ENCODE measurements at regions not wholly inside any gene's neighbourhood (a gene's known extent, or its start where the extent isn't known, plus 50 kb on each side); places are given as distances from the start of the nearest gene placed in this dataset.

DNA sequence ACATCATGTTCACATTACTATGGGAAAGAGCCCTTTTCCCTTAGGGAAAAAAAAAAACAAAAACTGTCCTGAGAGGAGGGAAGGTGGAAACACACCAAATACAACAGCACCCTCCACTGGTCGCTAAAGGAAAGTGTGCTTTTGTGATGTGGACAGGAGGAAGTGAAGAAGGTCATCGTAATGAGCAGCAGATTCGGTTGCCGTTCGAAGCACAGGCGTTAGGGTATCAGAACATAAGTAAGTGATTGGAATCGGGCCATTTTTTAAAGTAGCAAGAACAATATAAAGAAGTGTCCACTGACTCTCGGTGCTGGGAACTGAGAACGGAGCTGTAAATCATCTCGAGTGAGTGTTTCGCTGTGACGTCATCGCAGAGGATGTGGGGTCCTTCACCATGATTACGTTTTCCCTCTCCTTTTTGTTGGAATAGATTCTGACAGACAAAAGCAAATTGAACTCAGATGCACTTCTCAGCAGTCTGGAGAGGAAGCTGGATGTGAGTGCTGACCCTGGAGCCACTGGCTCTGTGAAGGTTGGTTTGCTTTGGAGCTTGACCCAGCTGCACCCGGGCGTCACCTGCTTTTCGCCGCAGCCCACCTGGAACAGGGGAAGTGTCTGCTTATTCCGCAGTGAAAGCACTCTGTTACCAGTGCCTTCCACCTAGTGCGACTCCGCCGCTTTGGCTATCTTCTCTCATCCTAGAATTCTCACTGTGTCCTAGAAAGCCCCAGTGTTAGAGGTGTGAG lies 203.6 kb upstream of the GMDS start:
- TF ChIP-seq, protein P1, sequence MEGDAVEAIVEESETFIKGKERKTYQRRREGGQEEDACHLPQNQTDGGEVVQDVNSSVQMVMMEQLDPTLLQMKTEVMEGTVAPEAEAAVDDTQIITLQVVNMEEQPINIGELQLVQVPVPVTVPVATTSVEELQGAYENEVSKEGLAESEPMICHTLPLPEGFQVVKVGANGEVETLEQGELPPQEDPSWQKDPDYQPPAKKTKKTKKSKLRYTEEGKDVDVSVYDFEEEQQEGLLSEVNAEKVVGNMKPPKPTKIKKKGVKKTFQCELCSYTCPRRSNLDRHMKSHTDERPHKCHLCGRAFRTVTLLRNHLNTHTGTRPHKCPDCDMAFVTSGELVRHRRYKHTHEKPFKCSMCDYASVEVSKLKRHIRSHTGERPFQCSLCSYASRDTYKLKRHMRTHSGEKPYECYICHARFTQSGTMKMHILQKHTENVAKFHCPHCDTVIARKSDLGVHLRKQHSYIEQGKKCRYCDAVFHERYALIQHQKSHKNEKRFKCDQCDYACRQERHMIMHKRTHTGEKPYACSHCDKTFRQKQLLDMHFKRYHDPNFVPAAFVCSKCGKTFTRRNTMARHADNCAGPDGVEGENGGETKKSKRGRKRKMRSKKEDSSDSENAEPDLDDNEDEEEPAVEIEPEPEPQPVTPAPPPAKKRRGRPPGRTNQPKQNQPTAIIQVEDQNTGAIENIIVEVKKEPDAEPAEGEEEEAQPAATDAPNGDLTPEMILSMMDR (IDR thresholded peaks at IDR 0.05; ENCODE audit: low read depth, low read length): peak; percentile 83
- DNase-seq (ENCODE audit: extremely low read depth, low read depth): peak; percentile 78

DNA sequence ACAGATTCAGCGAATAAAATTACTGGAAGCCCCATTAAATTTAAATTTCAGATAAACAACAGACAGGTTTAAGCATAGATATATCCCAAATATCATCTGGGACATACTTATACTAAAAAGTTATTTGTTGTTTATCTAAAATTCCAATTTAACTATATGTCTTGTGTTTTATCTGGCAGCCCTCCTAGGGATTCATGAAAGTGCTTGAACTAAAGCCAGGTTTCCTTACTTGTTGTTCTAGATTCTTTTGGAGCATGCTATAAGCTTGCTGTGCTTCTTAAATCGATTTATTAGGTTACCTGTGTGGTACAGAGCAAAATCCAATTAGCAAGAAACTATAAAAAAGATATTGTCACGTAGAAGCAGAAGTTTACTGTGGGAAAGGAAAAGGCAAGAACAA lies 202.5 kb upstream of the GMDS start:
- TF ChIP-seq, protein P1 (IDR thresholded peaks at IDR 0.05; ENCODE audit: low read depth, low read length): no peak
- DNase-seq (ENCODE audit: extremely low read depth, low read depth): no peak

DNA sequence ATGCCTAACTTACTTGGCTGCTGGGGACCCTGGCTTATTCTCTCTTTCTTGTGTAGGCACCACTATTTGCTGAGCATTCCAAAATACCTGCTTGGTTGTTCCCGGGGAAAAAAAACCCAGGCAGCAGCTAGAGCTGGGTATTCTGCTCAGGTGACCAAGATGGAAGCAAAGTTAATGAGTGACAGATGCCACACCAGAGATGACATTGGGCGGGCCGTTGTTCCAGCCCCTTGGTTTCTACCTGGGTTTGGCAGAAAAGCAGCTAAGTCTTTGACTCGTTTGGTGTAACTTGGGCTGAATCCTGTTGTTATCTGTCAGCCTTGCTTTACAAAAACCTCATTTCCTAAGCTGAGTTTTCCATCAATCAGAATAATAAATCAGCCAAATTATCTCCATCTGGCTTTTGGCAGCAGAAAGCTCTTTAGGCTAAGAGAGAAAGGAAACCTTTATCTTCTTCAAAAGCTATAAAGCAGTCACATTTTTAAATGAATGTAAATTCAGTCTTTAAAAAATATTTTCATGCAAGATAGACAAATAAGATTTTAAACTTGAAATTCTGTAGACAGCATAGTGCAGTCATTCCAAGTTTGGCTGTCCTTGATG lies 202.0 kb upstream of the GMDS start:
- TF ChIP-seq, protein P1 (IDR thresholded peaks at IDR 0.05; ENCODE audit: low read depth, low read length): no peak
- DNase-seq (ENCODE audit: extremely low read depth, low read depth): no peak

DNA sequence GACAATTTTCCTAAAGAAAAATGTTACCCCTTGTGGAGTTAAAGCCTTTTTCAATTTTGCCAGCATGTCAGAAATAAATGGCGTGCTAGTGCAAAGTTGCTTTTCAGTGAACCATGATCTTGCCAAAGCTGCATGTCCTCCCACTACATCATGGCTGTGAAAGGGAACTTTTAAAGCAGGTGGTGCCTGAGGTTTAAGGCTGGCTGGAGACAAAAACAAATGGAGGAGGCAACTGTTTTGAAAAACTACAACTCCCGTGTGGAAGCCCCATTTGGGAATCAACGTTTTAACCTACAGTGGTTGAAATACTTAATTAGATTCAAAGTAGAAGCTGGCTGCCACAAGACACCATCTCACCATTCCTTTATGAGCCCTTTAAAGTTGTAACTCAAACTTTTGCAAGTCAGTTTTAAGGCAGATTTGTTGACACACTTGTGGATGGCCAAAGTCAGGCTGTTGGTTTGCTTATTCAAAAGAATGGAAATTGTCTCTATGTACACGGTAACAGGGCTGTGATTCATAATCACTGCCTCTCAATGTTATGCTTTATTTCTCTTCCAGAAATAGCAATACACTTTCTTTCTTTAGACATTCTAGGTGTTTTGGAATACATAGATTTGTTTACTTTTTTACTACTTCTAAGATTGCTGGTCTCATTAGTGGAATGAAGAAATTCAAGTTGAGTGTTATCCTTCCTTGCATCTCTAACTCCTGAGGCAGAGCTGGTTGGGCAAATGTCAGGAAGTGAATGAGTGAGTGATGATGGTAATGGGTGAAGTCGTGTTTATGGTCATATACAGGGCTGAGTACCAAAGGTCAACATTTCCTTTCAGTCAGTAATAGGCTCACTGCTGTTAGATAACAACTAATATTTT lies 196.4 kb upstream of the GMDS start:
- TF ChIP-seq, protein P1 (IDR thresholded peaks at IDR 0.05; ENCODE audit: low read depth, low read length): no peak
- DNase-seq (ENCODE audit: extremely low read depth, low read depth): no peak

DNA sequence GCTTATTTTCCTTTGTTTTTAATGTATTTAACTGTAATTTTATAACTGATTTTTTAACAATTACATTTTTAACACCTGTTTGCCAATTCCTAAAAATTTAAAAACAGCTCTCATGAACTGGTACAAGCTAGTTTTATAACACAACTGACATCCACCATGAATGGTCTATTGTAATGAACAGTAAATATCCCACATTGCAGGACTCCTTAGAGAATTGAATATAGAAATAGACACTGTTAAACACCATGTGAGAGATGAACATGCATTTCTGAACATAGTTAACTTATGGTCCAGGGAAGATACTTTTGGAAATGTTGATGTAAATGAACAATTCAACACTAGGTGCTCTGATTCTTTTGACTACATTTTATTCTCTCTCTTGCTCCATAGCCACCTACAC lies 195.1 kb upstream of the GMDS start:
- TF ChIP-seq, protein P1 (IDR thresholded peaks at IDR 0.05; ENCODE audit: low read depth, low read length): no peak
- DNase-seq (ENCODE audit: extremely low read depth, low read depth): no peak

DNA sequence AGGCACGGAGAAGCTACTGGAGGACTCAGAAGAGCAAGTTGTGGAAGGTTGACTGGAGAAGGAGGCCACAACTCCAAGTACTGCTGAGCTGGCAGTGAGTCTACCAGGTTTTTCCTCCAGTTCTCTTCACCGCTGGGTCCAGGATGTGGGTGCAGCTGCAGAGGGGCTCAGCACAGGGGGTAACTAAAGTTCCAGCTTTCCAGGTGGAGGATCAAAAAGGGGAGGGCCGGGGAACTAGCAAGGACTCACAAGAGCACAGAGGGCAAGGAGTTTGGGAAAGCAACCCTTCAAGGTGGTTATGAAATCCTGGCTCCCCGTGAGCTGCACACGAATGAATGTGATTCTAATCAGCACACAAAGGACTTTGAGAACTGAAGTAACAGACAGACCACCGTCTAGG lies 194.2 kb upstream of the GMDS start:
- TF ChIP-seq, protein P1 (IDR thresholded peaks at IDR 0.05; ENCODE audit: low read depth, low read length): no peak

DNA sequence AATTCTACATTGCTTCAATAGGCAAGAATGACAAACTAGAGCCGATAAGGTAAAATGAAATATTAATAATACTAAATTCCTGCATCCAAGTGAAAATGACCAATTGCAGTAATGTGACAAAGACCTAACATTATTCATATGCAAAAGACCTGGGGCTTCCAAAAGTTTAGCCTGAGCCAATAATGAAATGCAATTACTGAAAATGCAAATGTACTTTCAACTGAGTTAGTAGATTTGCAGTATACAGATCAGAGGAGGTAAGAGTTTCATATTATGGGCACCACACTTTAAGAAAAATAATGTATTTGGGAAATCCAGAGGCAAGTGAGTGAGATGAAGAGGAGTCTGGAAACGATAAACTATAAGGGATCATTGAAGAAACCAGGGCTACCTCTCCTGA lies 193.7 kb upstream of the GMDS start:
- TF ChIP-seq, protein P1 (IDR thresholded peaks at IDR 0.05; ENCODE audit: low read depth, low read length): no peak
- DNase-seq (ENCODE audit: extremely low read depth, low read depth): no peak

More for the DNA sequence above, 194.2 kb upstream of the GMDS start:
- DNase-seq (ENCODE audit: extremely low read depth, low read depth): no peak

All from AG09319 (cell line).